ENCODE measurements at regions not wholly inside any gene's neighbourhood (a gene's known extent, or its start where the extent isn't known, plus 50 kb on each side); places are given as distances from the start of the nearest gene placed in this dataset.

DNA sequence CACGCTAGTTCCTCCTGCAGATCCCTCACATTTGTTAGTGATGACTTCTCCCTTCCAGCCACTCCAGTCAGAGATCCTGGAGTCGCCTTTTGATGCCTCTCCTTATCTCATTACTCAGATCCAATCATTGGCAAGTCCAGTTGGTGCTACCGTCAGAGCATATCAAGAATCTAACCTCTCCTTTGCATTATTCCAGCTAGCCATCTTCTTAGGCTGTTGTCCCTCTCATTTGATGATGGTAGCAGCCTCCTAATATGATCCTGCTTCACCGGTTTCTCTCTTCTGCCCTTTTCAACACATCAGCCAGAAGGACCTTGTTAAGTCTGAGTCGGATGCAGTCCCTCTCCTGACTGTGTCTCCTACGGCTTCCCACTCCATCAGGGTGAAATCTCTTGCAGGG is 305.6 kb downstream of the THBS2 start:
- Histone ChIP-seq H3K4me3 (ENCODE audit: low read length) (no peak overlapping the region), H3K4me1 (ENCODE audit: control insufficient read depth, insufficient read depth, low read length) (no peaks in the 10 kb centered on the region), H3K36me3 (ENCODE audit: control insufficient read depth, insufficient read depth, low read length) (no peaks in the 10 kb centered on the region), H3K27ac (ENCODE audit: low read depth, low read length) (no peak overlapping the region), H3K9me3 (ENCODE audit: control insufficient read depth, low read length) (peaks cover 7% of the 10 kb centered on the region), H3K27me3 (ENCODE audit: control insufficient read depth, insufficient read depth, low read length, poor library complexity, severe bottlenecking) (no peaks in the 10 kb centered on the region), H3K9ac (ENCODE audit: extremely low read depth, low read length, poor library complexity, severe bottlenecking) (no peak overlapping the region)
- 81 to 89% methylated on average over 6 of the region's 6 CpGs for WGBS, 2 experiments (ENCODE audit: insufficient coverage in 1 of 2, insufficient read length in 1 of 2)
- H3K9me3 Mint-ChIP-seq: peaks cover 4% of the 10 kb centered on the region
- DNase-seq: no peak
- H3K27me3 Mint-ChIP-seq (ENCODE audit: insufficient read depth): no peaks in the 10 kb centered on the region
- TF ChIP-seq, protein P1, sequence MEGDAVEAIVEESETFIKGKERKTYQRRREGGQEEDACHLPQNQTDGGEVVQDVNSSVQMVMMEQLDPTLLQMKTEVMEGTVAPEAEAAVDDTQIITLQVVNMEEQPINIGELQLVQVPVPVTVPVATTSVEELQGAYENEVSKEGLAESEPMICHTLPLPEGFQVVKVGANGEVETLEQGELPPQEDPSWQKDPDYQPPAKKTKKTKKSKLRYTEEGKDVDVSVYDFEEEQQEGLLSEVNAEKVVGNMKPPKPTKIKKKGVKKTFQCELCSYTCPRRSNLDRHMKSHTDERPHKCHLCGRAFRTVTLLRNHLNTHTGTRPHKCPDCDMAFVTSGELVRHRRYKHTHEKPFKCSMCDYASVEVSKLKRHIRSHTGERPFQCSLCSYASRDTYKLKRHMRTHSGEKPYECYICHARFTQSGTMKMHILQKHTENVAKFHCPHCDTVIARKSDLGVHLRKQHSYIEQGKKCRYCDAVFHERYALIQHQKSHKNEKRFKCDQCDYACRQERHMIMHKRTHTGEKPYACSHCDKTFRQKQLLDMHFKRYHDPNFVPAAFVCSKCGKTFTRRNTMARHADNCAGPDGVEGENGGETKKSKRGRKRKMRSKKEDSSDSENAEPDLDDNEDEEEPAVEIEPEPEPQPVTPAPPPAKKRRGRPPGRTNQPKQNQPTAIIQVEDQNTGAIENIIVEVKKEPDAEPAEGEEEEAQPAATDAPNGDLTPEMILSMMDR (conservative IDR thresholded peaks at IDR 0.05): no peak
- H3K4me3 Mint-ChIP-seq: no peak overlapping the region
- no peak overlapping the region for H3K27ac Mint-ChIP-seq
- no peaks in the 10 kb centered on the region for H3K36me3 Mint-ChIP-seq (ENCODE audit: low read depth)
- H3K4me1 Mint-ChIP-seq: no peaks in the 10 kb centered on the region

DNA sequence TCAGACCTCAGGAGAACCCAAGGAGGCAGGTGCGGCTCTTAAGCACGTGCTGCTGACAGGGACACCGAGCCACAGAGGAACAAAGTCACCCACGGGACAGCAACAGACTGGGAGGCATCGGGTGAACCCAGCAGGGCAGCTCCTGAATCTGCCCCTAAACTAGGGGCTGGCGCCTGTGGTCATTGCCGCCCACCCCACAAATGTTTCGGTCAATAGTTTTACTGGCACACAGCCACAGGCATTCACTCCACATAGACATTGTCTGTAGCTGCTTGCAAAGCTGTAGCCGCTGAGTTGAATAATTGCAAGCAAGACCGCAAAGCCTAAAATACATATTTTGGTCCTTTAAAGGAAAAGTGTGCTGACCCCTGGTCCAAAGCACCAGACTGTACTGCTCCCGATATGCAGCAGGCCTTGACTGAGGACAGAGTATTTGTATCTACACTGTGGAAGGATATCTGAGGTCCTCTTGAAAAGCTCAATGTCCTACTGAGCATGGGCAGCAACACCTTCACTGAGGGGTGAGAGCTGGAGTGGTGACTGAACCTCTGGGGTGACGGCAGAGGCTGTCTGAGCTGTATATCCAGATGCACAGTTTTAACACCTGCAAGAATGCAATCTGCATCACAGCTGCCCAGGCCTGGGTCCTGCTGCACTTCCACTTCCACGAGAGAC is 310.3 kb downstream of the THBS2 start:
- 90 to 93% methylated on average over 11 to 12 of the region's 13 CpGs for WGBS, 2 experiments (ENCODE audit: insufficient coverage in 1 of 2, insufficient read length in 1 of 2)
- Histone ChIP-seq H3K27ac (ENCODE audit: low read depth, low read length) (no peak overlapping the region), H3K27me3 (ENCODE audit: control insufficient read depth, insufficient read depth, low read length, poor library complexity, severe bottlenecking) (no peaks in the 10 kb centered on the region), H3K36me3 (ENCODE audit: control insufficient read depth, insufficient read depth, low read length) (no peaks in the 10 kb centered on the region), H3K4me3 (ENCODE audit: low read length) (no peak overlapping the region), H3K9me3 (ENCODE audit: control insufficient read depth, low read length) (no peaks in the 10 kb centered on the region), H3K4me1 (ENCODE audit: control insufficient read depth, insufficient read depth, low read length) (no peaks in the 10 kb centered on the region), H3K9ac (ENCODE audit: extremely low read depth, low read length, poor library complexity, severe bottlenecking) (no peak overlapping the region)
- H3K4me3 Mint-ChIP-seq: no peak overlapping the region
- TF ChIP-seq, protein P1 (conservative IDR thresholded peaks at IDR 0.05): no peak
- DNase-seq: no peak
- H3K36me3 Mint-ChIP-seq (ENCODE audit: low read depth): no peaks in the 10 kb centered on the region
- H3K9me3 Mint-ChIP-seq: no peaks in the 10 kb centered on the region
- no peaks in the 10 kb centered on the region for H3K4me1 Mint-ChIP-seq
- no peaks in the 10 kb centered on the region for H3K27me3 Mint-ChIP-seq (ENCODE audit: insufficient read depth)
- no peak overlapping the region for H3K27ac Mint-ChIP-seq

DNA sequence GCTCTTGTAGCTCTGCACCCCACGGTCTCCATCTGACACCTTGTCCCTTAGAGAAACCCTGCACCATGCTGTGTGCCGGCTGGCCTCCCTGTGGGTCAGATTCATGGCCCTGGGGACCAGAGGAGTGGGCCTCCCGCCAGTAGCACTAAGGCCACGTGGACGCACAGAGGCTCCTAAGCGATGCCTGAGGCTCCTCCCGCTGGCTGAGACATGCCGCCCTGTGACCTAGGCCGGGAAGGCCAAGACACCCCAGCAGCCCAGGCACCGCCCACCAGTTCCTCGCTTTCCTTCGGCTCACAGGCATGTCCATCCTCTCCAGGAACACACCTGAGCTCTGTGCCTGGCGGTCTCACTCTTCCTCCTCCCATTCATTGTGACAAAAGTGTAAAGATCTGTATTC is 311.0 kb downstream of the THBS2 start:
- Mint-ChIP-seq H3K36me3 (ENCODE audit: low read depth) (no peaks in the 10 kb centered on the region), H3K4me1 (no peaks in the 10 kb centered on the region), H3K27ac (no peak overlapping the region), H3K27me3 (ENCODE audit: insufficient read depth) (no peaks in the 10 kb centered on the region), H3K9me3 (no peaks in the 10 kb centered on the region), H3K4me3 (no peak overlapping the region)
- H3K27me3 ChIP-seq (ENCODE audit: control insufficient read depth, insufficient read depth, low read length, poor library complexity, severe bottlenecking): no peaks in the 10 kb centered on the region
- TF ChIP-seq, protein P1 (conservative IDR thresholded peaks at IDR 0.05): no peak
- H3K4me1 ChIP-seq (ENCODE audit: control insufficient read depth, insufficient read depth, low read length): no peaks in the 10 kb centered on the region
- no peaks in the 10 kb centered on the region for H3K9me3 ChIP-seq (ENCODE audit: control insufficient read depth, low read length)
- 89 to 94% methylated on average over 12 to 13 of the region's 13 CpGs for WGBS, 2 experiments (ENCODE audit: insufficient coverage in 1 of 2, insufficient read length in 1 of 2)
- no peak overlapping the region for H3K4me3 ChIP-seq (ENCODE audit: low read length)
- H3K9ac ChIP-seq (ENCODE audit: extremely low read depth, low read length, poor library complexity, severe bottlenecking): no peak overlapping the region
- DNase-seq: no peak
- no peak overlapping the region for H3K27ac ChIP-seq (ENCODE audit: low read depth, low read length)
- H3K36me3 ChIP-seq (ENCODE audit: control insufficient read depth, insufficient read depth, low read length): no peaks in the 10 kb centered on the region

All from endodermal cell (in vitro differentiated cells).